ENCODE measurements at regions not wholly inside any gene's neighbourhood (a gene's known extent, or its start where the extent isn't known, plus 50 kb on each side); places are given as distances from the start of the nearest gene placed in this dataset.

DNA sequence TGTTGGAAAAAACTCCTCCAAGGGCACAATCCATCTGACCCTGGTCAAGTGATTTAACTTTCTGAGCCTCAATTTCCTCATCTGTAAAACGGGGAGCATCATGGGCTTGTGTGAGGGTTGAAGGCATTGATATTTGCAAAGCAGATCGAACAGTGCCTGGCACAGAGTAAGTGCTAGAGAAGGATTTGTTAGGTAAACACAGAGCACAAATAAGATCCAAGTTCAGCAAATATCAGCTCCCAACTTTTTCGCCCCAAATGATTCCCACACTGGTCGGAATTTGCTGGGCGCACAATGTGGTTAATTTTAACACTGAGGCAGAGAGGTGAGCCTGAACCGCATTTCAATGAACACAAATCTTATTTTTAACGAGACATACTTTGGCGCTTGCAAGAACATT is 76.3 kb upstream of the ATP2B2 start:
- Histone ChIP-seq H3K9ac (ENCODE audit: low read length) (no peak overlapping the region), H3K4me2 (ENCODE audit: low read length) (peak overlapping the region; percentile 53), H4K20me1 (ENCODE audit: insufficient read depth, low read length) (no peaks in the 10 kb centered on the region), H3K79me2 (ENCODE audit: insufficient read depth, low read length) (no peaks in the 10 kb centered on the region), H3K4me3 (ENCODE audit: insufficient read depth, low read depth, low read length) (no peak overlapping the region), H3K36me3 (ENCODE audit: insufficient read depth, low read length) (no peaks in the 10 kb centered on the region), H3K27me3 (ENCODE audit: insufficient read depth, low read length) (peaks cover 31% of the 10 kb centered on the region), H2AFZ (ENCODE audit: low read depth, low read length) (no peak overlapping the region), H3K9me3 (ENCODE audit: insufficient read depth, low read depth, low read length) (no peaks in the 10 kb centered on the region), H3K27ac (ENCODE audit: low read depth, low read length) (no peak overlapping the region), H3K4me1 (ENCODE audit: insufficient read depth, low read length) (peaks cover 6% of the 10 kb centered on the region)
- Mint-ChIP-seq H3K27ac (ENCODE audit: unreplicated experiment) (no peak overlapping the region), H3K36me3 (ENCODE audit: low read depth, unreplicated experiment) (no peaks in the 10 kb centered on the region), H3K4me3 (ENCODE audit: unreplicated experiment) (no peak overlapping the region), H3K27me3 (ENCODE audit: low read depth, unreplicated experiment) (peaks cover 63% of the 10 kb centered on the region), H3K4me1 (ENCODE audit: low read depth, unreplicated experiment) (peaks cover 4% of the 10 kb centered on the region), H3K9me3 (ENCODE audit: unreplicated experiment) (no peaks in the 10 kb centered on the region)
- FAIRE-seq (no peak), DNase-seq (ENCODE audit: low read depth) (no peak)
- no peak for TF ChIP-seq EZH2 (IDR thresholded peaks at IDR 0.05; ENCODE audit: insufficient read depth, low read length)
- TF ChIP-seq CTCF (IDR thresholded peaks at IDR 0.05; ENCODE audit: insufficient read depth, low read depth, low read length) = no peak

GRCh38 chr3:10582733-10583132 is 77.3 kb upstream of the ATP2B2 start:
- Histone ChIP-seq H3K36me3 (ENCODE audit: insufficient read depth, low read length) (no peaks in the 10 kb centered on the region), H3K4me2 (ENCODE audit: low read length) (no peak overlapping the region), H4K20me1 (ENCODE audit: insufficient read depth, low read length) (no peaks in the 10 kb centered on the region), H2AFZ (ENCODE audit: low read depth, low read length) (no peak overlapping the region), H3K9me3 (ENCODE audit: insufficient read depth, low read depth, low read length) (no peaks in the 10 kb centered on the region), H3K27me3 (ENCODE audit: insufficient read depth, low read length) (peaks cover 29% of the 10 kb centered on the region), H3K27ac (ENCODE audit: low read depth, low read length) (no peak overlapping the region), H3K9ac (ENCODE audit: low read length) (no peak overlapping the region), H3K4me3 (ENCODE audit: insufficient read depth, low read depth, low read length) (no peak overlapping the region), H3K79me2 (ENCODE audit: insufficient read depth, low read length) (no peaks in the 10 kb centered on the region), H3K4me1 (ENCODE audit: insufficient read depth, low read length) (peaks cover 6% of the 10 kb centered on the region)
- no peak for FAIRE-seq
- Mint-ChIP-seq H3K36me3 (ENCODE audit: low read depth, unreplicated experiment) (no peaks in the 10 kb centered on the region), H3K4me3 (ENCODE audit: unreplicated experiment) (no peak overlapping the region), H3K9me3 (ENCODE audit: unreplicated experiment) (no peaks in the 10 kb centered on the region), H3K4me1 (ENCODE audit: low read depth, unreplicated experiment) (peaks cover 4% of the 10 kb centered on the region), H3K27ac (ENCODE audit: unreplicated experiment) (no peak overlapping the region), H3K27me3 (ENCODE audit: low read depth, unreplicated experiment) (peaks cover 64% of the 10 kb centered on the region)
- no peak for DNase-seq (ENCODE audit: low read depth)
- TF ChIP-seq EZH2 (IDR thresholded peaks at IDR 0.05; ENCODE audit: insufficient read depth, low read length) (no peak), CTCF (IDR thresholded peaks at IDR 0.05; ENCODE audit: insufficient read depth, low read depth, low read length) (no peak)

DNA sequence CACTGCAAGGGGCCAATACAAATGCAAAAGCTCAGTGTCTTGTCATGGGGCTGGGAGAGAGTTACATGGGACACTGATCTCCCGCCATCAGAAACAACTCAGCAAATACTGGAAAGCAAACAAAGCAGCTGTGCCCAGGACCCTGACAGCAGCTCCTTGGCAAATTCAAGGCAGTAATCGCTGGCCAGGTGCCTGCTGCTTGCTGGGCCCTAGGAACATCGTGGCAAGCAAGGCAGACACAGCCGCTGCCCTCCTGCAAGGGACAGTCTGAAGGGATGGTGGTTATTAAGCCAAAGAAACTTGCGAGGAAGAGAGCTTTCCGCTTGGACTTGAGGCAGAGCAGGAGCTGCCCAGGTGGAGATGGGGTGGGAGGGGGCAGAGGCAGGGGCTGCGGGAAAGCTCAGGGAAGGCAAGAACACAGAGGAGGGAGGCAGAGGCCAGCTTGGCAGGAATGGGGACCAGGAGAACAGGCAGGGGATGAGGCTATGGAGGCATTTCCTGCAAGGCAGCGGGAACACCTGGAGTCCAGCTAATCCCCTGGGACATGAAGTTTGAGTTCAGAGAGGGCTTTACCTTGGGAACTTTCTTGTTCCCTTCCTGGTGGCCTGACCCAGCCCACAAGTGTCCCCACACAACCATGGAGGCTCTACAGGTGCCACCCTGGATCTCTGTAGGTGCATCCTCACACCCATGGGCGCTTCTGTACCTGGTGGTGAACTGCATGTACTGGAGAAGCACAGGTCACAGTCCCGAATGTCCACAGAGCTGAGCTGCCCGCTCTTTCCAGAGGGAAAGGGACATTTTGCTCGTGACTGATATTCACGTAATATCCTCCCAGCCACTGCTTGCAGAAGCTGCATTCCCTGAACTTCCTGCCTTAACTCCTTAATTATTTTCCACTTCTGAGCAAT is 78.7 kb upstream of the ATP2B2 start:
- H3K4me1 ChIP-seq (ENCODE audit: insufficient read depth, low read length) = peaks cover 6% of the 10 kb centered on the region
- H3K4me3 ChIP-seq (ENCODE audit: insufficient read depth, low read depth, low read length) = no peak overlapping the region
- no peaks in the 10 kb centered on the region for H3K79me2 ChIP-seq (ENCODE audit: insufficient read depth, low read length)
- no peak overlapping the region for H3K9ac ChIP-seq (ENCODE audit: low read length)
- no peak overlapping the region for H2AFZ ChIP-seq (ENCODE audit: low read depth, low read length)
- DNase-seq (ENCODE audit: low read depth) (no peak), FAIRE-seq (no peak)
- H3K9me3 Mint-ChIP-seq (ENCODE audit: unreplicated experiment) = no peaks in the 10 kb centered on the region
- H3K9me3 ChIP-seq (ENCODE audit: insufficient read depth, low read depth, low read length) = no peaks in the 10 kb centered on the region
- H3K36me3 Mint-ChIP-seq (ENCODE audit: low read depth, unreplicated experiment) = no peaks in the 10 kb centered on the region
- no peak overlapping the region for H3K4me3 Mint-ChIP-seq (ENCODE audit: unreplicated experiment)
- peaks cover 77% of the 10 kb centered on the region for H3K27me3 Mint-ChIP-seq (ENCODE audit: low read depth, unreplicated experiment)
- no peak overlapping the region for H3K4me2 ChIP-seq (ENCODE audit: low read length)
- H3K27ac Mint-ChIP-seq (ENCODE audit: unreplicated experiment) = no peak overlapping the region
- TF ChIP-seq CTCF (IDR thresholded peaks at IDR 0.05; ENCODE audit: insufficient read depth, low read depth, low read length) (no peak), EZH2 (IDR thresholded peaks at IDR 0.05; ENCODE audit: insufficient read depth, low read length) (no peak)
- H3K36me3 ChIP-seq (ENCODE audit: insufficient read depth, low read length) = no peaks in the 10 kb centered on the region
- H3K27ac ChIP-seq (ENCODE audit: low read depth, low read length) = no peak overlapping the region
- H3K4me1 Mint-ChIP-seq (ENCODE audit: low read depth, unreplicated experiment) = peaks cover 4% of the 10 kb centered on the region
- H3K27me3 ChIP-seq (ENCODE audit: insufficient read depth, low read length) = peaks cover 34% of the 10 kb centered on the region
- H4K20me1 ChIP-seq (ENCODE audit: insufficient read depth, low read length) = no peaks in the 10 kb centered on the region

Measured in astrocyte (in vitro differentiated cells and primary cell).